Pancreas (tissue), 10 donors: ENCODE measurements at regions not wholly inside any gene's neighbourhood (a gene's known extent, or its start where the extent isn't known, plus 50 kb on each side); places are given as distances from the start of the nearest gene placed in this dataset.

ENCODE experiments used
- ATAC-seq, 4 donors: fragments of 200-7000 bp; cut with Tn5 transposase; one replicate each; pipeline versions ENCODE4 v1.8.0 to v1.9.1; 2020; ENCODE audit warnings: mild to moderate bottlenecking in 4 of 4, moderate library complexity in 4 of 4
- DNase-seq, 6 donors: peaks; one replicate each; pipeline ENCODE4 v3.0.0-alpha.2; 2020
- FAIRE-seq: peaks from 2 replicates; lab custom pipeline; 2012; peaks lifted over from hg19 to GRCh38; lab: Jason Lieb, UNC
- H3K27ac ChIP-seq, 4 donors: fragments of 200-600 bp; sonication (generic); 1 replicate in 3 of 4; 2 replicates in 1 of 4; pipeline versions ENCODE4 v1.5.0 to v1.8.0; 2020
- H3K27me3 ChIP-seq, 4 donors: fragments of 200-600 bp; one replicate each; pipeline ENCODE4 v1.8.0; 2021
- H3K36me3 ChIP-seq, 3 donors: fragments of 200-600 bp; sonication (generic) in 1 of 3; one replicate each; pipeline versions ENCODE4 v1.5.0 to v1.8.0; 2020 to 2021
- H3K4me1 ChIP-seq, 3 donors: fragments of 200-600 bp; one replicate each; pipeline ENCODE4 v1.8.0; 2021
- H3K4me3 ChIP-seq, 4 donors: fragments of 200-600 bp; sonication (generic) in 2 of 4; one replicate each; pipeline versions ENCODE4 v1.5.0 to v1.8.0; 2020 to 2021
- H3K9me3 ChIP-seq, 4 donors: fragments of 200-600 bp; one replicate each; pipeline ENCODE4 v1.8.0; 2021
- CTCF ChIP-seq, 4 donors: fragments of 200-600 bp; sonication (generic) in 3 of 4; IDR thresholded peaks; one replicate each; pipeline versions ENCODE4 v1.5.0 to v1.8.0; 2021; ENCODE audit warnings: antibody characterized with exemption in 4 of 4
- WGBS, 2 donors: extraction: QIAGEN DNeasy Blood & Tissue Kit; methylation state at CpG; one replicate each; pipeline ENCODE4 v1.1.7; 2013; 5-methylcytosine and 5-hydroxymethylcytosine counted together
- intact Hi-C, 3 donors: fragments of 100-400 bp; cut with DNase I; formaldehyde crosslinking; loops; one replicate each; pipeline versions ENCODE4 v1.11.1 to v1.14.2; 2022
- donor health status: healthy with polysubstance abuse.
- donor health status: DM: no; HTN: no; CAD: no; lungs with moderate emphysema.
- donor health status: DM: no; HTN: no; CAD: no.
- donor health status: control.
- donor health status: control.
- donor health status: Bipolar disorder and iron deficiency.
- donor health status: DM: yes; HTN: yes; CAD: no.
- donor health status: DM: no; HTN: no; CAD: no.
- donor health status: DM: no; HTN: no; CAD: no.
- donor health status: DM: yes; HTN: yes; CAD: no.

GRCh38 chr7:35495844-35496243 lies 199.1 kb downstream of the HERPUD2 start:
- WGBS, 2 donors, result 62 to 69% methylated on average over 3 of the region's 3 CpGs
- intact Hi-C loops, result no loop called here
- no peak for FAIRE-seq

GRCh38 chr7:35495377-35495776 lies 199.6 kb downstream of the HERPUD2 start:
- FAIRE-seq (no peak), ATAC-seq (no peak), DNase-seq (no peak)
- Histone ChIP-seq H3K27ac (no peak overlapping the region), H3K36me3 (no peaks in the 10 kb centered on the region), H3K4me3 (no peak overlapping the region), H3K9me3 (no peaks in the 10 kb centered on the region), H3K4me1 (no peaks in the 10 kb centered on the region), H3K27me3 (no peaks in the 10 kb centered on the region)
- no peak for TF ChIP-seq CTCF (IDR thresholded peaks at IDR 0.05)
- 69 to 81% methylated on average over 2 of the region's 2 CpGs for WGBS, 2 donors
- intact Hi-C loops, result no loop called here

More at GRCh38 chr7:35495844-35496243, 199.1 kb downstream of the HERPUD2 start:
- no peak for DNase-seq
- no peak overlapping the region for H3K4me3 ChIP-seq
- H3K36me3 ChIP-seq, result no peaks in the 10 kb centered on the region
- no peak overlapping the region for H3K27ac ChIP-seq
- TF ChIP-seq CTCF (IDR thresholded peaks at IDR 0.05), result no peak
- no peaks in the 10 kb centered on the region for H3K4me1 ChIP-seq
- H3K27me3 ChIP-seq, result no peaks in the 10 kb centered on the region
- no peak for ATAC-seq
- no peaks in the 10 kb centered on the region for H3K9me3 ChIP-seq

GRCh38 chr7:35494407-35494806 lies 200.5 kb downstream of the HERPUD2 start:
- no peaks in the 10 kb centered on the region for H3K9me3 ChIP-seq
- no peak for DNase-seq
- H3K4me3 ChIP-seq, result no peak overlapping the region
- no peaks in the 10 kb centered on the region for H3K27me3 ChIP-seq
- ATAC-seq, result no peak
- intact Hi-C loops, result no loop called here
- TF ChIP-seq CTCF (IDR thresholded peaks at IDR 0.05), result no peak
- 52 to 64% methylated on average over 3 of the region's 3 CpGs for WGBS, 2 donors
- no peak overlapping the region for H3K27ac ChIP-seq
- no peaks in the 10 kb centered on the region for H3K36me3 ChIP-seq
- H3K4me1 ChIP-seq, result no peaks in the 10 kb centered on the region
- no peak for FAIRE-seq

- H3K27ac ChIP-seq, result no peak overlapping the region
- FAIRE-seq, result no peak
- no peaks in the 10 kb centered on the region for H3K27me3 ChIP-seq
- no peaks in the 10 kb centered on the region for H3K9me3 ChIP-seq
- intact Hi-C loops, result no loop called here
- H3K4me3 ChIP-seq, result no peak overlapping the region
- TF ChIP-seq CTCF (IDR thresholded peaks at IDR 0.05), result no peak
- WGBS, 2 donors, result 70 to 75% methylated on average over 19 of the region's 19 CpGs
- no peak for ATAC-seq
- H3K36me3 ChIP-seq, result no peaks in the 10 kb centered on the region
- DNase-seq, result no peak
- no peaks in the 10 kb centered on the region for H3K4me1 ChIP-seq
These were observed 202.3 kb downstream of the HERPUD2 start for GRCh38 chr7:35492451-35493175.

GRCh38 chr7:35491233-35491632 lies 203.7 kb downstream of the HERPUD2 start:
- no peak for TF ChIP-seq CTCF (IDR thresholded peaks at IDR 0.05)
- WGBS, 2 donors, result 58 to 66% methylated on average over 1 of the region's 1 CpG
- H3K27me3 ChIP-seq, result no peaks in the 10 kb centered on the region

More at GRCh38 chr7:35491233-35491632, 203.7 kb downstream of the HERPUD2 start:
- no peak for DNase-seq
- no peaks in the 10 kb centered on the region for H3K9me3 ChIP-seq
- intact Hi-C loops, result no loop called here
- FAIRE-seq, result no peak
- no peak for ATAC-seq
- H3K27ac ChIP-seq, result no peak overlapping the region
- H3K4me3 ChIP-seq, result no peak overlapping the region
- H3K36me3 ChIP-seq, result no peaks in the 10 kb centered on the region
- no peaks in the 10 kb centered on the region for H3K4me1 ChIP-seq
